Prostate gland (tissue), 2 donors: ENCODE measurements at regions not wholly inside any gene's neighbourhood (a gene's known extent, or its start where the extent isn't known, plus 50 kb on each side); places are given as distances from the start of the nearest gene placed in this dataset.
"Not testable (repeated sequence)": the region's sequence is repeated elsewhere in the genome, so short reads cannot be mapped to it uniquely, and the experiment has no call there.

Source experiments
- DNase-seq: peaks from one replicate; pipeline ENCODE4 v3.0.0-alpha.2; 2019; ENCODE audit warnings: low spot score
- H3K27ac ChIP-seq, 2 donors: fragments of 200-600 bp; sonication (generic); 2 replicates each; pipeline ENCODE4 v1.5.1; 2017 to 2019
- H3K27me3 ChIP-seq: fragments of 200-600 bp; sonication (generic); replicated peaks from 2 replicates; pipeline ENCODE4 v1.5.1; 2019; ENCODE audit not compliant: insufficient read depth
- H3K36me3 ChIP-seq, 2 donors: fragments of 200-600 bp; sonication (generic); 1 replicate in 1 of 2; 2 replicates in 1 of 2; pipeline versions ENCODE4 v1.5.1 to v1.8.1; 2017 to 2019
- H3K4me1 ChIP-seq: fragments of 200-600 bp; sonication (generic); replicated peaks from 2 replicates; pipeline ENCODE4 v1.5.1; 2019
- H3K4me3 ChIP-seq, 2 donors: fragments of 200-600 bp; sonication (generic); 2 replicates each; pipeline ENCODE4 v1.5.1; 2017 to 2019
- H3K9me3 ChIP-seq: fragments of 200-600 bp; sonication (generic); 2 replicates; pipeline ENCODE4 v1.5.1; 2017
- POLR2A ChIP-seq: fragments of 450-650 bp; IDR thresholded peaks from one replicate; pipeline ENCODE4 v1.6.1; 2016; ENCODE audit warnings: antibody characterized with exemption, mild to moderate bottlenecking
- POLR2AphosphoS5 ChIP-seq: sonication (generic); formaldehyde crosslinking; IDR thresholded peaks from one replicate; pipeline ENCODE4 v1.6.1; 2017; ENCODE audit warnings: antibody characterized with exemption
- WGBS: methylation state at CpG from one replicate; pipeline ENCODE4 v1.1.5; 2018; 5-methylcytosine and 5-hydroxymethylcytosine counted together
- intact Hi-C: fragments of 100-400 bp; cut with DNase I; formaldehyde crosslinking; loops from one replicate; pipeline ENCODE4 v1.14.2; 2022
- TF ChIP-seq, protein P1 (sequence below), 4 experiments: fragments of 200-600 bp in 2 of 4; fragments of 450-650 bp in 2 of 4; sonication (generic) in 2 of 4; IDR thresholded peaks; 1 replicate in 3 of 4; 2 replicates in 1 of 4; pipeline ENCODE4 v1.5.1; 2016 to 2019; ENCODE audit warnings: antibody characterized with exemption in 4 of 4, mild to moderate bottlenecking in 2 of 4, moderate library complexity in 2 of 4

DNA sequence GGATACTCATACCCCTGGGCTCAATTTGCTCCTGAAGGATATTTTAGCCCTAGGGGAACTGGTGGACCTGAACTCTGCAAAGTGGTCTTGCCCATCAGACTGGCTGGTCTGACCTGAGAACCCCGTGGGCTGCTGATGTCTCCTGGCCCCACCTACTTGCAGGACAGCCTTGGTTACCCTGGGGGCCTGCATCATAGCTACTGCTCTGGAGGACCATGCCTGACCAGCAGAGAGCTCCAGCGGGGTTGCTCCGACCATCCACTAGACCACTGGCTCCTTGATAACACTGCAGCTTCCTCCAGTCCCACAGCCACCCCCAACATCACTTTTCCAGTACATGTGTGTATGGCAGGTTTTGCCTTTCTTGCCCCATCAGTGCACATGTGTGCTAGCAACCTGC is 331.6 kb upstream of the BRINP3 start:
- 86% methylated on average over 2 of the region's 3 CpGs for WGBS
- DNase-seq: no peak

DNA sequence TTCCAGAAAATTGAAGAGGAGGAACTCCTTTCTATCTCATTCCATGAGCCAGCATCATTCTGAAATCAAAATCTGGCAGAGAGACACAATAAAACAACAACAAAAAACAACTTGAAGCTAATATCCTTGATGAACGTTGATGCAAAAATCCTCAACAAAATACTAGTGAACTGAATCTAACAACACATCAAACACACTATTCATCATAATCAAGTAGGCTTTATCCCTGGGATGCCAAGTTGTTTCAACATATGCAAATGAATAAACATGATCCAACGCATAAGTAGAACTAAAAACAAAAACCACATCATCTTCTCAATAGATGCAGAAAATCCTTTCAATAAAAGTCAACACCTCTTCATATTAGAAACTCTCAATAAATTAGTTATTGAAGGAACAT is 335.3 kb upstream of the BRINP3 start:
- no peak for DNase-seq
- Histone ChIP-seq H3K9me3 (no peaks in the 10 kb centered on the region), H3K4me3 (no peak overlapping the region), H3K4me1 (no peaks in the 10 kb centered on the region), H3K36me3 (no peaks in the 10 kb centered on the region), H3K27me3 (no peaks in the 10 kb centered on the region), H3K27ac (no peak overlapping the region)
- TF ChIP-seq, protein P1, sequence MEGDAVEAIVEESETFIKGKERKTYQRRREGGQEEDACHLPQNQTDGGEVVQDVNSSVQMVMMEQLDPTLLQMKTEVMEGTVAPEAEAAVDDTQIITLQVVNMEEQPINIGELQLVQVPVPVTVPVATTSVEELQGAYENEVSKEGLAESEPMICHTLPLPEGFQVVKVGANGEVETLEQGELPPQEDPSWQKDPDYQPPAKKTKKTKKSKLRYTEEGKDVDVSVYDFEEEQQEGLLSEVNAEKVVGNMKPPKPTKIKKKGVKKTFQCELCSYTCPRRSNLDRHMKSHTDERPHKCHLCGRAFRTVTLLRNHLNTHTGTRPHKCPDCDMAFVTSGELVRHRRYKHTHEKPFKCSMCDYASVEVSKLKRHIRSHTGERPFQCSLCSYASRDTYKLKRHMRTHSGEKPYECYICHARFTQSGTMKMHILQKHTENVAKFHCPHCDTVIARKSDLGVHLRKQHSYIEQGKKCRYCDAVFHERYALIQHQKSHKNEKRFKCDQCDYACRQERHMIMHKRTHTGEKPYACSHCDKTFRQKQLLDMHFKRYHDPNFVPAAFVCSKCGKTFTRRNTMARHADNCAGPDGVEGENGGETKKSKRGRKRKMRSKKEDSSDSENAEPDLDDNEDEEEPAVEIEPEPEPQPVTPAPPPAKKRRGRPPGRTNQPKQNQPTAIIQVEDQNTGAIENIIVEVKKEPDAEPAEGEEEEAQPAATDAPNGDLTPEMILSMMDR (IDR thresholded peaks at IDR 0.05): no peak
- TF ChIP-seq POLR2AphosphoS5: no peak
- no peak for TF ChIP-seq POLR2A
- 88% methylated on average over 2 of the region's 2 CpGs for WGBS
- intact Hi-C loops: no loop called here

More for the DNA sequence above, 331.6 kb upstream of the BRINP3 start:
- no peak overlapping the region for H3K27ac ChIP-seq
- H3K4me1 ChIP-seq: no peaks in the 10 kb centered on the region
- no peaks in the 10 kb centered on the region for H3K27me3 ChIP-seq
- intact Hi-C loops: no loop called here
- H3K36me3 ChIP-seq: no peaks in the 10 kb centered on the region
- no peaks in the 10 kb centered on the region for H3K9me3 ChIP-seq
- TF ChIP-seq POLR2AphosphoS5 (no peak), POLR2A (no peak)
- TF ChIP-seq, protein P1 (IDR thresholded peaks at IDR 0.05): no peak
- H3K4me3 ChIP-seq: no peak overlapping the region

DNA sequence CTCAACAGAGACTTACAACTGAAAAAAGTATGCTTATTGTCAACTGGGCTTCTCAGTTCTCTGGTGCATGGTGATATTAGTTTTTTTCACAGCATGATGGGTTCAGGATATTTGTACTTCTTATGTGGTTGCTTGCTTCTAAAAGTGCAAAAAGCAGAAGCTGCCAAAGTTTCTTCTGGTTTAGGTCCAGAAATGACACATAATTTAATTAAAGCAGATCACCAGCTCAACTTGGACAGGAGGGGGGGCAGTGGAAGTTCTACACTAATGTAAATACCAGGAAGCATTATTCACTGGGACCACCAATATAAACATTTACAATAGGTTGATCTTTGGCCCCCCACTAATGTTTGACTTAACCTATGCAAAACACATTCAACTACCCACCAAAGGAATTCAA is 354.8 kb upstream of the BRINP3 start:
- Histone ChIP-seq H3K27ac (no peak overlapping the region), H3K4me3 (no peak overlapping the region), H3K9me3 (no peaks in the 10 kb centered on the region), H3K36me3 (no peaks in the 10 kb centered on the region), H3K27me3 (no peaks in the 10 kb centered on the region), H3K4me1 (no peaks in the 10 kb centered on the region)
- TF ChIP-seq, protein P1 (IDR thresholded peaks at IDR 0.05): no peak
- no peak for TF ChIP-seq POLR2A
- DNase-seq: no peak
- intact Hi-C loops: no loop called here

DNA sequence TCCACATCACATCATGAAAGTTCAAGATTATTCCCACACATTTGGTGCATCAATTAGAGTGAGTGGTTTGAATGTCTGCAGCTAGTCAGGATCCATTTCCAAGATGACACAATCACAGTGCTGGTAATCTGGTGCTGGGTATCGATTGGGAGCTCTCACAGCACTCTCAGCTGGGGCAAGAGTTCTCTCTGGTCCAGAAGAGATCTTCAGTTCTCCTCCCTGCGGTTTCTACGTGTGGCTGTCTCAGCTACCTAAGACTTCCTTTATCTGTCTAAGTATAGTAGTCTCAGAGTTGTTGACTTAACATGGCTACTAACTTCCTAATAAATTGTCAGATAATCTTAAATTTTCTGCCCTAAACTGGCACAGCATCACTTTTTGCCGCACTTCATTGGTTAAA is 358.0 kb upstream of the BRINP3 start:
- H3K9me3 ChIP-seq: no peaks in the 10 kb centered on the region
- H3K27ac ChIP-seq: no peak overlapping the region
- WGBS: 82% methylated on average over 4 of the region's 4 CpGs
- H3K27me3 ChIP-seq: no peaks in the 10 kb centered on the region
- intact Hi-C loops: no loop called here
- no peaks in the 10 kb centered on the region for H3K4me1 ChIP-seq
- H3K36me3 ChIP-seq: no peaks in the 10 kb centered on the region
- TF ChIP-seq POLR2AphosphoS5 (no peak), POLR2A (no peak)
- TF ChIP-seq, protein P1 (IDR thresholded peaks at IDR 0.05): no peak
- H3K4me3 ChIP-seq: no peak overlapping the region
- no peak for DNase-seq

DNA sequence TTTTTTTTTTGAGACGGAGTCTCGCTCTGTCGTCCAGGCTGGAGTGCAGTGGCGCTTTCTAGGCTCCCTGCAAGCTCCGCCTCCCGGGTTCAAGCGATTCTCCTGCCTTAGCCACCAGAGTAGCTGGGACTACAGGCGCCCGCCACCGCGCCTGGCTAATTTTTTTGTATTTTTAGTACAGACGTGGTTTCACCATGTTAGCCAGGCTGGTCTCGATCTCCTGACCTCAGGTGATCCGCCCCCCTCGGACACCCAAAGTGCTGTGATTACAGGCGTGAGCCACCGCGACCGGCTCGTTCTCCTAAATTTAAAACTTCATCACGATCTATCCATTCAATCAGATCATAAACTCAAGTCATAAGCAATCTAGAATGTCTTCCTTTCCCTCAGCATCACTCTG is 359.5 kb upstream of the BRINP3 start:
- WGBS: 93% methylated on average over 21 of the region's 21 CpGs
- H3K36me3 ChIP-seq, H3K27me3 ChIP-seq, DNase-seq, H3K9me3 ChIP-seq, H3K4me3 ChIP-seq, H3K4me1 ChIP-seq, intact Hi-C loops, H3K27ac ChIP-seq: not testable (repeated sequence)

DNA sequence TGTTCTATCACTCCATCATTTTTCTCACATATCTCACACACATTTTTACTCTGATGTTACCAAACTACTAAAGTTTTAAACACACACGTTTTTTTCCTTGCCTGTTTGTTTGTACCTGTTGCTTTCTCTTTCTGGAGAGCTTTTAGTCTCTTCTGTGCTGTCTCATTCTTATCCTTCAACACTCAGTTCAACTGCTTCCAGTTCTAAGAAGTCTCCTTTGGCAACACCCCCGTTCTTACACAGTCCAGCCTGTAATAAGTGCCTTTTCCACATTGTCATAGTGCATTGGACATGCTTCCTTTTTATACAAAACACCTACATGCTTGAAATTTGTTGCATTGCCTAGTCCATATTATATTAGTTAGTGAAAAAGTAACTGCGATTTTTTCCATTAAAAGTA is 360.2 kb upstream of the BRINP3 start:
- intact Hi-C loops: no loop called here
- Histone ChIP-seq H3K27me3 (no peaks in the 10 kb centered on the region), H3K4me1 (no peaks in the 10 kb centered on the region), H3K4me3 (no peak overlapping the region), H3K36me3 (no peaks in the 10 kb centered on the region), H3K9me3 (no peaks in the 10 kb centered on the region), H3K27ac (no peak overlapping the region)
- 70% methylated on average over 3 of the region's 3 CpGs for WGBS
- DNase-seq: no peak
- TF ChIP-seq, protein P1 (IDR thresholded peaks at IDR 0.05): no peak
- TF ChIP-seq POLR2AphosphoS5 (no peak), POLR2A (no peak)
